ENCODE measurements at regions not wholly inside any gene's neighbourhood (a gene's known extent, or its start where the extent isn't known, plus 50 kb on each side); places are given as distances from the start of the nearest gene placed in this dataset.

GRCh38 chr7:12949060-12949931 lies 261.9 kb downstream of the ARL4A start:
- no peak for DNase-seq

DNA sequence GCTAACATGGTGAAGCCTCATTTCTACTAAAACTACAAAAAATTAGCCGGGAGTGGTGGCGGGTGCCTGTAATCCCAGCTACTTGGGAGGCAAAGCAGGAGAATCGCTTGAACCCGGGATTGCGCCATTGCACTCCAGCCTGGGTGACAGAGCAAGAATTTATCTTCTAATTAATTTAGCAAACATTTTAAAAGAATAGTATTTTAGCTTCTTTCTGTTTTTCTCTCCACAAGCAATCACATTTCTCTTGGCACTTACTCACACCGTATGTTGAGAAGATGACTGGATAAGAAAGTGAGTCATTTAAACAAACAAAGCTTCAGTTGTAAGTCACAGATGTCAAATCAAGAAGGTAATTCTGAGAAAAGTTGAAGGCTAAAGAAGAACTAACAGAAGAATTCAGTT lies 264.0 kb downstream of the ARL4A start:
- no peak for DNase-seq

DNA sequence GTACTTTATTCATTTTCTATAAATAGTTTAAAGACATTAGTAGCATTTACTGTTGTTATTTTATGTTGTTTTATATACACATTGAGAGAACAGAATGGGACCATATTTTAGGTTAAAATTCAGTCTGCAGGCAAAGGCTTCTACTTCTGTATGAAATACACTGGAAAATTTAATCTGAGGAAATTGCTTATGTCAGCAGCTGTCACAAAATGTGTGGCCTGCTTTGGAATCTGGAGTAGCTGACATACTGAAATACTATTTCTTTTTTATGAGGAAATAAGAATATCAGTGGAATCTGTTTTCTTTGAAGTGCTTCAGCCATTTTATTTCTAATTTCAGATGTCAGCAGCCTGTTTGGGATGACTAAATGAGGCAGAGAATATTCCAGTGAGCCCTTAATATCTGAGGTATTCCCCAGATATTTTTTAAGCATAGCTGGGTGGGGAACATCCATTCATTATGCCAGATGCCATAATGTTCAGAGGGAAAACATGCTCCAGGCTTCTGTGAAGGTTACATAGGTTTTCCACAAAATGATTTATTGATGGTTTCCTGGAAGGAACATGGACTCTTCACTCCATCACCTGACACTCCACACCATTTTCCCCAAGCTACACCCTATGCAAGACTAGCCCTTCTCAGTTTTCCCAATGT lies 267.1 kb downstream of the ARL4A start:
- no peak for DNase-seq

- DNase-seq: no peak
These were observed 270.1 kb downstream of the ARL4A start for GRCh38 chr7:12957487-12957886.

- DNase-seq: no peak
These were observed 274.6 kb downstream of the ARL4A start for GRCh38 chr7:12961910-12962480.

DNA sequence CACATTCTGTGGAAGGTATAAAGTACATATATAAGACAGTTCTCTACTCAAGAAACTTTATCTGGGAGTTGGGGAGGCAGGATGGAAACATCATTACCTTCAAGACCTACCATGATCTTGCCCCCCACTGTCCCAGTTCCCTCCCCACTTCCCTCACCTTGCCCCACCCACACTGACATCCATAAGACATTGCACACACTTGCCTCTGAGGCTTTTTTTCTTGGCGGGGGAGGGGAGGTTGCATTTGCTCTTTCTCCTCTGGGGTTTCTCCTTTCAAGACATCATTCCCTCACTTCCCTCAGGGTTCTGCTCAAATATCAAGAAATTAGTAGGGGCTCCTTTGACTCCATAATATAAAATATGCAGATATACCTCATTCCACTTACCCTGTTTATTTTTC lies 276.0 kb downstream of the ARL4A start:
- DNase-seq: no peak

- no peak for DNase-seq
These were observed 277.4 kb downstream of the ARL4A start for GRCh38 chr7:12964836-12965235.

GRCh38 chr7:12965767-12966166 lies 278.3 kb downstream of the ARL4A start:
- DNase-seq: peak; percentile 12

DNA sequence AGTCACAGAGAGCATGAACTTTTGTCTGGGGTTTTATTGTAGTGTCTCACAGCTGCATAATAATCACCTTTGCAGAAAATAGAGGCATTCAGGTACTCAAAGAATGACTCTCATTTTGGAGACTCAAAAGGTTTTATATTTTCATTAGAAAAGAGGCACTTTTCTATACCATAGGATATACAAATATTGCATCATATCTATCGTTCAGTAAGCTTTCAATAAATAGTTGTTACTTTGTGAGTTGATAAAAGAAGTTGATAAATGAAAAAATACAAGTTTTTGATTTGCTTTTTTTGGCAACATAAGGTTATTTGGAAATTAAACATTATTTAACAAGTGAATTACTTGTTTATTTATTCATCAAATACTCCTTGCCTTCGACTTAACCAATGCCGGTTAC lies 279.9 kb downstream of the ARL4A start:
- no peak for DNase-seq

- no peak for DNase-seq
These were observed 281.5 kb downstream of the ARL4A start for GRCh38 chr7:12968836-12969422.

DNA sequence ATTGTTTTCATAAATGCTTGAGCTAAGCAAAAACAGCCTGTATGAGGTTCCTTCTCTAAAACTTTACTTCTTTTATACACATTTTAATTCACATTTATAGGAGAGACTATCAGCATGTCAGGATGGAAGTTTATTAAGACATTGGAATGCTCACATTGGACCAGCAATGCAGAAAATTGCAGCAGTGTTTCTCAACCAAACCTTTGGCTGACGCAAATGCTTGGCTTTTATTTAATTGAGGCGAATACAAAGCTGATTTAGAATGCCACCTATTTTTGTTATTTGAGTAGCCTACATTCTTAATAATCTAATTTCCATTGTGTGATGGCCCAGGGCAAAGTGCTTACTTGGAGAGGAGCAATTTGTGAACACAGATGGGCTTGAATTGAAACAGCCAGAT lies 283.2 kb downstream of the ARL4A start:
- DNase-seq: no peak

GRCh38 chr7:12974451-12975166 lies 287.2 kb downstream of the ARL4A start:
- no peak for DNase-seq

DNA sequence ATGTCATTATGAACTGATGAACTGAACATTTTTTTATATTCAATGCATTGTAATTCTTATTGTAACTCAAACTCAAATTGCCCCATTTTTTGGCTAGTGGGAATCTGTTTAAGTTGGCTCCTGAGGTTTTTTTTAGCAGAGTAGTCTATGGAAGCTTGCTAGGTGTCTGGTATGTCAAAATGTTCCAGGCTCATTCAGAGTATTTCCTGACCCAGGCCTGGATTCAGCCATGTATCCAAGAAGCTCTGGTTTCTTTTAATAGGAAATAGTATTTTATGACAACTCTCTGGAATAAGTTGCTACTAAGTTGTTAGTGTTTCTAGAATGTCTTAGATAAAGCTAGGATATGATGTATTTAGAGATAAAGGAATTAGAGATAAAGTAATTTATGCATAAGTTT lies 288.0 kb downstream of the ARL4A start:
- DNase-seq: no peak

DNA sequence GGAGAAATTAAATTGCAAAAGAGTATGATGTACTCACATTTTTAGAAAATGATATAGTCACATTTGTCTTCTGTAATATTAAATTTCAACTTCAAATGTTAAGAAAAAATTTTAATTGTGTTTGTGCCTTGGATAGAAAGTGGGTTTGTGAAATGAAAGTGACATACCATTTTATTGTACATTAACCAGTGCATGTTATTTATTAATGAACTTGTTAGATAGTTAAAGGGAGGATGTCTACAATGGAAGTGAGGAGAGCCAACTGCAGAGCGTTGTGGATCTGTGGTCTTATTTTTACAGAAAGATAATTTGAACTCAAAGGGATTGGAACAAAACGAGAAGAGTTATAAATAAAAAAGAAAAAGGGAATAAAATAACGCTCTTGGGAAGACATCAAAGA lies 291.7 kb downstream of the ARL4A start:
- no peak for DNase-seq

GRCh38 chr7:12982178-12982577 lies 294.7 kb downstream of the ARL4A start:
- DNase-seq: no peak

DNA sequence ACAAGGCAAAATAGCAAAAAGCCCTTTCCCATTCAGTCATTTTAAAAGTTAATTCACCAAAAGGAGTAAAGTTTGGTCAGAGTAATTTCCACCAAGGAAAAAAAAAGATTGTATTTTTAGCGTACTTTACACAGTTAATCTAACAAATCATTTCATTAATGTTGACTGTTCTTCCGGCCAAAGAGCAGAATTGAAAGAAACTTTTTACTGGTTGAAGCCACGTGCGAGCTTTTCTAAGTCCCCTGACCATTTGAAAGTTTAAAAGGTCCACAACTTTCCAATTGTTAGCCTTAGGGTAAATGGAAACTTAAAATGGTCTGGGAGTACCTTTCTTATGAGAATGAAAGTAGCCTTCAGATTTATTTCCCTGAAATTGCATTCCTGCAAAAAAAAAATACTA lies 296.7 kb downstream of the ARL4A start:
- no peak for DNase-seq

- DNase-seq: no peak
These were observed 297.8 kb downstream of the ARL4A start for GRCh38 chr7:12985228-12985627.

GRCh38 chr7:12985752-12986151 lies 298.3 kb downstream of the ARL4A start:
- no peak for DNase-seq

DNA sequence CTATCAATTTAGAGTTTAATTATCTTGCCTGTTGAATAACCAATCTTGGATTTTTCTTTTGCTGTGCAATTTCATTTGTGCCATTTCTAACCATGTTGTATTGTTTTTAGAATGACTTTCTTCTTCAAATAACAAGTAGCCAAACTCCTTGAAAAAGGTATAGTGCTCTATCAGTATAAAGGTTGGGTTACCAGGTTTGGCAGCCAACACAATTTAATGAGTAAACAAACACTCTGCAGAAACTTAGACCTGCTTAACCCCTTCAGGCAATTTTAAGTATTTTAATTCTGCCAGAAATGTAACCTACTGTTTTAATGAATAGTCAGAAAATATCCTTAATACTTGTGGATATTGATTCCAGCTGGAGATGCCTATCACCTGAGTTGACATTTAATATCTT lies 299.8 kb downstream of the ARL4A start:
- DNase-seq: peak; percentile 13

GRCh38 chr7:12990440-12990839 lies 303.0 kb downstream of the ARL4A start:
- DNase-seq: no peak

GRCh38 chr7:12993025-12993424 lies 305.6 kb downstream of the ARL4A start:
- no peak for DNase-seq

GRCh38 chr7:12995912-12996469 lies 308.6 kb downstream of the ARL4A start:
- DNase-seq: no peak

- DNase-seq: no peak
These were observed 319.9 kb downstream of the ARL4A start for GRCh38 chr7:13007331-13007730.

Data from NCI-H1105 (cell line).